Germinal center (tissue), 1 donor: ENCODE measurements at regions not wholly inside any gene's neighbourhood (a gene's known extent, or its start where the extent isn't known, plus 50 kb on each side); places are given as distances from the start of the nearest gene placed in this dataset.

Experiments
- DNase-seq: peaks from one replicate; pipeline ENCODE4 v3.0.0; 2012; ENCODE audit warnings: mixed read lengths, low spot score

- DNase-seq = no peak
Measured at GRCh38 chr20:58017231-58017969, 211.1 kb downstream of the ANKRD60 start.

GRCh38 chr20:58016779-58017178 is 211.7 kb downstream of the ANKRD60 start:
- no peak for DNase-seq

GRCh38 chr20:58014628-58015315 is 213.7 kb downstream of the ANKRD60 start:
- no peak for DNase-seq

GRCh38 chr20:58012731-58013510 is 215.5 kb downstream of the ANKRD60 start:
- no peak for DNase-seq

- no peak for DNase-seq
Measured at GRCh38 chr20:58011947-58012610, 216.4 kb downstream of the ANKRD60 start.

GRCh38 chr20:58011106-58011946 is 217.1 kb downstream of the ANKRD60 start:
- no peak for DNase-seq

- no peak for DNase-seq
Measured at GRCh38 chr20:58010666-58011065, 217.8 kb downstream of the ANKRD60 start.

GRCh38 chr20:58010186-58010585 is 218.3 kb downstream of the ANKRD60 start:
- no peak for DNase-seq

- DNase-seq = no peak
Measured at GRCh38 chr20:58008866-58009265, 219.6 kb downstream of the ANKRD60 start.

- DNase-seq = no peak
Measured at GRCh38 chr20:58008413-58008812, 220.0 kb downstream of the ANKRD60 start.

- DNase-seq = no peak
Measured at GRCh38 chr20:58007947-58008346, 220.5 kb downstream of the ANKRD60 start.

- no peak for DNase-seq
Measured at GRCh38 chr20:58006346-58007316, 221.8 kb downstream of the ANKRD60 start.

- DNase-seq = no peak
Measured at GRCh38 chr20:58005581-58006345, 222.7 kb downstream of the ANKRD60 start.

- no peak for DNase-seq
Measured at GRCh38 chr20:58004900-58005299, 223.6 kb downstream of the ANKRD60 start.

- no peak for DNase-seq
Measured at GRCh38 chr20:58004146-58004545, 224.3 kb downstream of the ANKRD60 start.

GRCh38 chr20:58003525-58003924 is 224.9 kb downstream of the ANKRD60 start:
- DNase-seq = no peak

GRCh38 chr20:58002901-58003300 is 225.6 kb downstream of the ANKRD60 start:
- DNase-seq = no peak

GRCh38 chr20:58001946-58002345 is 226.5 kb downstream of the ANKRD60 start:
- DNase-seq = no peak

GRCh38 chr20:58001381-58001780 is 227.1 kb downstream of the ANKRD60 start:
- DNase-seq = no peak
